GM21825 (cell line): ENCODE measurements at regions not wholly inside any gene's neighbourhood (a gene's known extent, or its start where the extent isn't known, plus 50 kb on each side); places are given as distances from the start of the nearest gene placed in this dataset.

Experiments used
- ATAC-seq: cut with Tn5 transposase; IDR thresholded peaks from one replicate; pipeline ENCODE4 v1.9.1; 2021; ENCODE audit warnings: mild to moderate bottlenecking, moderate library complexity; ENCODE audit not compliant: unreplicated experiment

- ATAC-seq = no peak
Measured at GRCh38 chr20:56828402-56828801, 199.3 kb downstream of the TFAP2C start.

- ATAC-seq = no peak
Measured at GRCh38 chr20:56829788-56830385, 200.8 kb downstream of the TFAP2C start.

- ATAC-seq = no peak
Measured at GRCh38 chr20:56831795-56832194, 202.7 kb downstream of the TFAP2C start.

GRCh38 chr20:56833427-56833826 is 204.3 kb downstream of the TFAP2C start:
- ATAC-seq = no peak

GRCh38 chr20:56835829-56836550 is 206.9 kb downstream of the TFAP2C start:
- ATAC-seq = no peak

- ATAC-seq = no peak
Measured at GRCh38 chr20:56839222-56839621, 210.1 kb downstream of the TFAP2C start.

GRCh38 chr20:56839786-56840185 is 210.7 kb downstream of the TFAP2C start:
- no peak for ATAC-seq

- ATAC-seq = no peak
Measured at GRCh38 chr20:56840716-56841261, 211.7 kb downstream of the TFAP2C start.

- no peak for ATAC-seq
Measured at GRCh38 chr20:56841346-56841908, 212.3 kb downstream of the TFAP2C start.

- ATAC-seq = no peak
Measured at GRCh38 chr20:56842056-56842455, 212.9 kb downstream of the TFAP2C start.

- no peak for ATAC-seq
Measured at GRCh38 chr20:56843386-56843785, 214.3 kb downstream of the TFAP2C start.

GRCh38 chr20:56843817-56844216 is 214.7 kb downstream of the TFAP2C start:
- ATAC-seq = no peak

- no peak for ATAC-seq
Measured at GRCh38 chr20:56845546-56846086, 216.5 kb downstream of the TFAP2C start.

GRCh38 chr20:56848561-56848960 is 219.5 kb downstream of the TFAP2C start:
- ATAC-seq = no peak

- no peak for ATAC-seq
Measured at GRCh38 chr20:56851552-56851951, 222.4 kb downstream of the TFAP2C start.

- ATAC-seq = no peak
Measured at GRCh38 chr20:56855708-56856107, 226.6 kb downstream of the TFAP2C start.

GRCh38 chr20:56857950-56858349 is 228.8 kb downstream of the TFAP2C start:
- no peak for ATAC-seq

GRCh38 chr20:56859039-56859800 is 230.1 kb downstream of the TFAP2C start:
- ATAC-seq = no peak

GRCh38 chr20:56859801-56860261 is 230.7 kb downstream of the TFAP2C start:
- no peak for ATAC-seq

GRCh38 chr20:56860413-56860812 is 231.3 kb downstream of the TFAP2C start:
- no peak for ATAC-seq

GRCh38 chr20:56861590-56861989 is 232.5 kb downstream of the TFAP2C start:
- no peak for ATAC-seq
